GM18517 (cell line): ENCODE measurements at regions not wholly inside any gene's neighbourhood (a gene's known extent, or its start where the extent isn't known, plus 50 kb on each side); places are given as distances from the start of the nearest gene placed in this dataset.

ENCODE experiments used
- ATAC-seq: cut with Tn5 transposase; IDR thresholded peaks from one replicate; pipeline ENCODE4 v1.9.1; 2021; ENCODE audit warnings: mild to moderate bottlenecking, moderate library complexity; ENCODE audit not compliant: unreplicated experiment

DNA sequence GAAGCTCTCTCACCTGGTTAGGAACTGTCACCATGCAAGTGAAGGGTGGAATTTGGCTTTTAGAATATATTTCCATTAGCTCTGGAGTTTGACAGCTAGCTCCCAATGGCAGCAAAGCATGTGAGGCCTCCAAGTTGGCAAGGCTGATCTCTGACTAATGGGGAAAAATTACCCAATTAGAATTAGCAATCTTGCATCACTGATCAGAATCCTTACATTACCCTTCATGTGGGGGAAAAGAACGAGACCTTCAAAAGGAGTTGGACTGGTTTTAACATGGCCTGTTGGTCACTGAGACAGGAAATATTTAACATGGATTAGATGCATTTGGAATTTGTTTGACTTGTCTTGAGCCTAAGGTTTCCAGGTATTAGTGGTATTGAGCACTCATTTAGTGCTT is 192.3 kb upstream of the GDNF start:
- no peak for ATAC-seq

GRCh38 chr5:38031304-38031703 is 191.5 kb upstream of the GDNF start:
- no peak for ATAC-seq

DNA sequence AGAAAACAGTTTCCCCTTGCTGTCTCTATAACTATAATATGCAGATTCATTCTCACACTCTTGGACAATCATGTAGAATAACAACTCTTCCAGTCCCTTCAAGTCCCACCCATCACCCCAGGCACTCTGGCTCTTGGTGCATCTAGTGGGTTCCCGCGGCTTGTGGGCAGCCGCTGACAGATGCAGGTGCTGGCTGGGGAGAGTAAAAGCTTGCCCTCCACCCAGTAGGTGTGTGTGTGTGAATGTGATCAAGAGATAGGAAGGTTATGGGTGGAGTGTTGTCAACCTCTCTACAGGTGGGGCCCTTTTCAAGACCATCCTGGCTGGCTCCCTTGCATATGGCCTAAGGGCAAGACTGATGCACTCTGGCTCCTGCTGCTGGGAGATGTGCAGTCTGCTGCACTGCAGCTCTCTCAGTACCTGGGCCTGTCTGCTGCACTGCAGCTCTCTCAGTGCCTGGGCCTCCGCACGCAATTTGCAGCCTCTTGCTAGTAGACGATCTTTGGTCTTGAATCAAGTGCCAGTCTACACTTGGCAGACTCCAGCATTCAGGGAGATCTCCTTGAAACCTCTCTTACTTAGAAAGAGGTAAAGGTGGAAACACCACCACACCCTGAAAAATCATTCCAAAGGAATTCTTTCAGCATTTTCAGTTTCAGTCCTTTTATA is 189.7 kb upstream of the GDNF start:
- no peak for ATAC-seq

DNA sequence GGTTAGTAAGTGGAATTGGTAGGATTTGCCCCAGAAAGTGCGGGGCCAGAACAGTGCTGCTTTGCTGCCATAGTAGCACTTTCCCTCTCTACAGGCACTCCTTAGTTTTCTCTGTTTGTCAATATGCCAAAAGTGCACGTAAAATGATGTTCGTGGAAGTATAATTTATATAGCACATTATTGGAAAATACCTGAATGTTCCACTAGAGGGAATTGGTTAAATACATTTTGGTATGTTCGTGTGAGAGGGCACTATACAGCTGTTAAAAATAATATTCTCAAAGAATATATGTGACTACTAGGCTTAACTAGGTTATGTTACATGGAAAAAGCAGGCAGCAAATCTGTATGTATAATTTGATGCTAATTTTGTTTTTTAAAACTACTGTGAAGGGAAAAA is 184.0 kb upstream of the GDNF start:
- no peak for ATAC-seq

DNA sequence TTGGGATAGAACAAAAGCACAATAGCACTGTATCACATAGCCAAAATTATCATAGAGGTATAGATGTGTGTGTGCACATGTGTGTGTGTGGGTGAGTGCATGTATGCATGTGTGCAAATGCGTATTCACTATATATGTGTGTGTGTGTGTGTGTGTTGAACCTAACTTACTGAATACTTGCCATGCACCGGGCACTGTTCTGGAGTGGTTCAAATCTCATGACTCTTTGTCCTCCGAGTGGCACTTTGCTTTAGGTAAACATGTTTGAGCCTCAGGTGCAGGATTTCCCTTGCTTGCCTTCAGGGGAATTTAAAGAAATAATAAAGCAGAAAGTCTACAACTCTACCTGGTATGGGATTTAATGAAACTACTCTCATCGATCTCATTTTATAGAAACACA is 183.5 kb upstream of the GDNF start:
- ATAC-seq, result no peak

DNA sequence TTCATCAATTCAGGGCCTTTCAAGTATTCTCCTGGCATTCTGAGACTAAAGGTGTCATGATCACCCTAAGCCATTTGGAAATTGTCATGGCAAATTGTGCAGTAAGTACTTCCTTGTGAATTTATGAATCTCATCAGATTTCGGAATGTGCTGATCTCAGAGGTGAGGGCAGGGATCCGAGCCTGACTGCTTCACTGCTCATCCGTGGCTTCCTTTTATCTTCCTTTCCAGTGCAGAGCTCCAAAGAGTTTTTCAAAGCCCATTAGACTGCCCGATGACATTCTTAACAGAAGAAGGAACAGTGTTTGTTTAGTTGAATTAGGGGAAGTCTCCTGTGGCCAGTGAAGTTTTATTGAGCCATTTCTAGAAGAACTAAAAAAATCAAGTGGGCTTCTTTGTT is 182.8 kb upstream of the GDNF start:
- ATAC-seq, result no peak

GRCh38 chr5:38018016-38018415 is 178.2 kb upstream of the GDNF start:
- no peak for ATAC-seq

DNA sequence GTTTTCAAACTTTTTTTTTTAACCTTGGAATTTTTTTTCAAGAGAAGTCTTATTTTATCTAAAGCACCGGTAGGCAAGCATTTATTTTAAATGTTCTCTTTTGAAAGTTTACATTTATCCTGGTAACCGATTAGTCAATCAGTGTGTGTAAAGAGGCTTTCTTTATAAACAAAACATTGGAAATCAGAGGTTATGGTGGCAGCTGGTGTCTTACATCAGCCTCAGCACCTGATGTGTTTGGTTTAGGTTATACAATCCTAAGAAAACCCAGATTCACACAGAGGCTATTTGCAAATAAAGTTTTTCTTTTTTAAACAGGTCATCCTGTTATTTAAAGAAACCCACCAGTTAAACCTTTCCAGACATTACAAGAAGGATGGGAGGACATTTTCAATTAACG is 173.3 kb upstream of the GDNF start:
- ATAC-seq, result no peak

DNA sequence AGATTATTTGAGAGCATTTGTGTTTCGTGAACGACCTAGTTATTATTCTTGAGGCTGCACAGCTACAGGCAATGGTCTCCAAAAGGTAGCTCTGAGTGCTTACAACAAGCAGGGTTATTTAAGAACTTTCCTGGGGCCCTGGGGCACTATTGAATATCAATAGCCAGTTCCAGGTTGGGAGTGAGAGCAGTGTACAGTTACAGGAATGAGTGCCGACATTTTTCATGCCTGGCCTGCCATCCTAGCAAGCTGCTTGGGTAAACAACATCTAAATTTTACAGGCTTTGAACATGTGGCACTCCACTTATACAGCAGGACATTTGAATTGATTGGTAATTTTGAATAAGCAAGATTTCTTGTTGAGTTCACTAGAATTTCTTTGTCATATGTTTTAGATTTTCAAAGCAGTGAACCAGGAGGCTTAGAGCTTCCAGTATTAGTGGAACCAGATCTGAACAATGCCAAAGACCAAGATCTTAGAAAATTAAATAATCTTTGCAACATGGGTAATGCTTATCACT is 171.9 kb upstream of the GDNF start:
- ATAC-seq, result no peak

- ATAC-seq, result no peak
Measured at GRCh38 chr5:38009749-38010358, 170.0 kb upstream of the GDNF start.

GRCh38 chr5:38008198-38008597 is 168.4 kb upstream of the GDNF start:
- no peak for ATAC-seq

DNA sequence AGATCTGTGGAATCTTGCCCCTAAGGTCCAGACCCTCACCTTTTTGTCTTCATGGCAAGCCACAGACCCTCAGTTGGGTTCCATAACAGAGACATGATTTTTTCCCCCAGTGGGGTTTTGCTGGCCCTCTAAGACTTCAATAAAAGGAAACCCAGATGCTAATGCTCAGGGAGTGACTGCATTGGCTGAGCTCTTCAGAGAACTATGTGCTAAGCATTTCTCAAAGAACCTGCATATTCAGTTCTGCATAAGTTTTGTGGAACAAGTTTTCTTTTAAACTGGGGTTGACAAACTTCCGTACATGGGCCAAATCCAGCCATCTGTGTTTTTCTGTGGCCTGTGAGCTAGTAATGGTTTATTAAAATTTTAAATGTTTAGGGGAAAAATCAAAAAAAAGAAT is 159.8 kb upstream of the GDNF start:
- ATAC-seq, result no peak

- ATAC-seq, result no peak
Measured at GRCh38 chr5:37996918-37997317, 157.1 kb upstream of the GDNF start.

DNA sequence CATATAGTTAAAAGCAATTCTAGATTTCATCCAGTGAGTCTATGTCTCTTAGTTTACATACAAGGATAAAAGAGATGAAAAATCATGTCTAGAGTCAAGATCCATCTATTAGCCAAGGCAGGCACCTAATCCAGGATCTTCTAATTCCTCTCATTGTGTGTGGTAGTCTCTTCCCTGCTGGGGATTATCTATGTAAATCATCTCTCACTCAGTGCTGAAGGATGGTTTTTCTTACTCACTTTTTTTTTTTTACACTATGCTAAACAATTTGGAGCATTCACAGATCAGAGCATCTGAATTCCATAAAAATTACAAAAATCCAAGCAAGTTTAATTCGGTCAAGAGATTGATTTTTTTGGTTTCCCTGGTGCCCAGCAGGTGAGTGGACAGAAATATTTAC is 154.9 kb upstream of the GDNF start:
- ATAC-seq, result no peak

GRCh38 chr5:37991301-37992299 is 151.8 kb upstream of the GDNF start:
- ATAC-seq, result no peak

DNA sequence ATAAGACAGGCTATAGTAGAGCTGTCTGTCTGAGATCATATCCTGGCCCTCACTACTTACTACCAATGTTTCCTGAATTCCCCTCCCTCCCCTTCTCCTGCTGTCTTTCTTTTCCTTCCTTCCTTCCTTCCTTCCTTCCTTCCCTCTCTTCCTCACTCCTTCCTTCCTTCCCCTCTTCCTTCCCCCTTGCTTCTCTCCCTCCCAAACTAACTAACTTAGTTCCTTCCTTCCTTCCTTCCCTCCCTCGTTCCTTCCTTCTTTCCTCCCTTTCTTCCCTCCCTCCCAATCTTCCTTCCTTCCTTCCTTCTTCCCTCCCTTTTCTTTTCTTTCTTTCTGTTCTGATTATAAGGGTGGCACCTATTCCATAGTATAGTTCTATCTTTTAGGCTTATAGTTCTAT is 150.0 kb upstream of the GDNF start:
- no peak for ATAC-seq

DNA sequence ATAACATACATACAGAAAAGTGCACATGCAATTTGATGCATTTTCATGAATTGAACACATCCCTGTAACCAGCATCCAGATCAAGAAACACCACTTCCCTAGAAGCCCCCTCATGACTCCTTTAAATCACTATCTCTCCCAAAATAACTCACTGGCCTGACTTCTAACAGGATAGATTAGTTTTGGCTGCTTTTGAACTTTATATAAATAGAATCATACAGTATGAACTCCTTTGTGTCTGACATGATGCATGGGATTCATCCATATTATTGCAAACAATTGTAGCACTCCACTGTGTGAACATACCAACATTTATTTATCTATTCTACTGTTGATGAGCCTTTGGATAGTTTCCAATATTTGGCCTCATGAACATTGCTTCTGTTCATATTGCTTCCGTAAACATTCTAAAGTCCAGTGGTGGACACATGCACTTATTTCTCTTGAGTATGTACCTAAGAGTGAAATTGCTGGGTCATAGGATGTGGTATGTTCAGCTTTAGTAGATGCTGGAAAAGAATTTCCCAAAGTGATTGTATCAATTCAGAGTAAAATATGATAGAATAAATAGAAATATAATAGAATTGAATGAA is 148.7 kb upstream of the GDNF start:
- ATAC-seq, result no peak

- no peak for ATAC-seq
Measured at GRCh38 chr5:37984300-37984699, 144.5 kb upstream of the GDNF start.

DNA sequence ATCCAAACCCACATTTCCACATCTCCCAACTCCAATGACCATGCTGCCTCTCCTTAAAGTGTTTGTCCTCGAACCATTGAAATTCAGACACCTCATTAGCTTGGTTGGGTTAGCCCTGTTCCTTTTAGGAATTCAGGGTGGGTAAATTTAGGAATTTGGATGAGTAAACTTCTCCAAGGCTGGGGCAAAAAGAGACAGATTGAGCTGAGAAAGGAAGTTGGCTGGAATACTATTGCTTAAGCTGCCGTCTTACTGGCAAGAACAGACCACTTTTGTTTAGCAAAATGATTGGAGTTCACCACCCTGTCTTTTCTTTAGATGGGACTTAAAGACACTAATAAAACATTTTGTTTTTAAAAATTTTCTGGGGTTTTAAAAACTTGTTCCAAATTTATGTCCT is 143.6 kb upstream of the GDNF start:
- ATAC-seq, result no peak

DNA sequence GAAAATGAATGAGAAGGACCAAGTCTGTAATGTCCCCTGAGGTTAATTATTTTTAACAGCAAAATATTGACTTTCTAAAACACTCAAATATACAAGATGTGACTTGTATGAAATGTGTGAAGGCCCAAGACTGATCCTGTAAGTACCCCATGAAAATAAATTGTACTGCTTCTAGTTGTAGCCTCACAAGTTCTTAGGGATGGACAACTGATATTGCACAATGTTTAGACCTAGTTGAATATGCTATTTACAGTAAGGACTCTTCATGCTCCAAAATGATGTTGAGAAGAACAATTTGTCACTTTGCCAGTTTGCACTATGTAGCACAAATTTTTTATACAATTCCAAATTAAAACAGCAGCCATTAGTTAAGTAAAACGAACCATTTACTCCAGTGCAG is 139.7 kb upstream of the GDNF start:
- ATAC-seq, result no peak

- no peak for ATAC-seq
Measured at GRCh38 chr5:37975531-37975930, 135.7 kb upstream of the GDNF start.
